GM19240 (cell line): ENCODE measurements at regions not wholly inside any gene's neighbourhood (a gene's known extent, or its start where the extent isn't known, plus 50 kb on each side); places are given as distances from the start of the nearest gene placed in this dataset.

ENCODE experiments used
- DNase-seq: peaks from one replicate; pipeline ENCODE4 v3.0.0; 2011; ENCODE audit warnings: low spot score; ENCODE audit not compliant: insufficient read length

DNA sequence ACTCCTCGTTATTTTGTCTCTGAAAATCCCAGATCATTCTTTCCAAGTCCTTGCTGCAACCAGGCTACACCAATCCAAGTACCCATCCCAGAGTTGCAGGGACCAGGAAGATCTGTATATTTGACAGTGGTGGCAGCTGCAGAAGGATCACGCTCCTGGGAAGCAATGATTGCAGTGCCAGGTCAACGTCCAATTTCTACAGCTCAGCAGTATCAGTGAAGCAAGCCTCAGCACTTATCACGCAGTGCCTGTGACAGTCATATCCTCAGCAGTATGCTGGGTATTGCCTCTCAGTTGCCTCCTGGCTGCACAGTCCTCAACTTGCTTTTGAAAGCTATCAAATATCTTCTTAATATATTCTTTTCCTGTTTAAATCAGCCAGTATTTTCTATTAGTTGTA lies 66.7 kb downstream of the BARHL2 start:
- DNase-seq, result no peak

DNA sequence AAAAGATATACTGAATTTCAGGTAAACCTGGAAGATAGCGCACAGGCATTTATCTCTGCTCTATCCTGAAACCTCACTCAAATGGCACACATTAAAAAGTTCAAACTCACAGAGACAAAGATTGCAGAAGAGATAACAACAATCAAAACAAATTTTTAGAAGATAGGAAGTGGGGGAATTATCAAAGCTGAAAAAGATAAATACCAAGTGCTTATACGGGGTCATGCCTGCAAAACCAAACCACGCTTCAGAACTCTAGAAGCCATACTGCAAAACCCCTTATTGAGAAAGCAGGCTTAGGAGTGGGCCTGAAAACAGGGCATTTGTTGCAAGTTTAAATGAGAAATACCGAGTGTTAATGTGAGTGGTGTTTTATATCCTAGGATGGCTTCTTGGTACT lies 76.8 kb downstream of the BARHL2 start:
- no peak for DNase-seq

DNA sequence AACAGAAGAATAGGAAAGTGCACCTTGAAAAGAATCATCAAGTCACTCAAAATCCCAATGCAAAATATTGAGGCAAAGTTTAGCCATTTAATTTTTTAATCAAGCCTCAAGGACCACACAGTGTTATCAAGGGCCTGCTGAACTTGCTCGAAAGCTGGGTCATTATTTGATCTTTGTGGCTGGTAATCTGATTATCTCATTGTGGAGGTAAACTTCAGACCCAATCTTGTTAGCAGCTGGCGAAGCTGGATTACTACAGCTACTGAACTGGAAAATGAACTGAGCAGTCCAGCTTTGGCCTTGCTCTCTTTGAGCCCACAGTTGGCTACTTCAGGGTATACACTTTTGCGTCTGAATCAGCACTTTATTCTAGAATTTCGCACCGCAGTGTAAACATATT lies 94.4 kb downstream of the BARHL2 start:
- no peak for DNase-seq

DNA sequence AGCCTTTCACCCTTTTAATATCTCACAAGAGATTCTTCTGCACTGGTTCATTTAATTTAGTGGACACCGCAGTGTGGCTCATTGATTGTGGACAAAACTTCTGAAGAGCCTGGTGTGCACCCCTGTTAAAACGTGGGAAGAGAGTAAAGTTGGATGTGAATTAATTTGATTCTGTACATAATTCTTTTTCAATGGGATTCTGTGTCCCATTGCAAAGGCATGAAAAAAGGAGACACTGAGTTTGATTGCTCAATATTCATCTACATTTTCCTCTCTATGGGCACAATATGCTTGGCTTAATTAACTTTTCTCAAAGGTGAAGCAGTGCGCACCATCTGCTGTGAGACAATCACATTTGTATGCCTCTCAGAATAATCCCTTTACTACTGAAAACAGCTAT lies 95.1 kb downstream of the BARHL2 start:
- no peak for DNase-seq

DNA sequence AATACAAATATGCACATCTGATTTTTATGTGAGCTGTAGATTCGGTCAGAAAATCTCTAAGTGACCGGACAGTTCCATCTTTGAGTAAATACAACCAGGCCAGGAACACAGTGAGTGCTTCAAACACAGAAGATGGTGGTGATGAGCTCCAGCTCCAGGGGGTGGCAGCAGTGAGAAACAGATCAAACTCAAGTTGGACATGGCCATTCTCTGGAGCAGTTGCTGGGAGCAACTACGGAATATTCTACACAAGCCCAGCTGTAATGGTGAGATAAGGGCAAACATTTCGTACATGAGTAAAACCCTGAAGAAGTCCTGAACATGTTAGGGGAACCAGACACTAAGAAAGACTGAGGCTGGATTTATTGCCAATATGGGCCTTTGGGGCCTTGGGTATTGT lies 100.7 kb downstream of the BARHL2 start:
- DNase-seq, result no peak

DNA sequence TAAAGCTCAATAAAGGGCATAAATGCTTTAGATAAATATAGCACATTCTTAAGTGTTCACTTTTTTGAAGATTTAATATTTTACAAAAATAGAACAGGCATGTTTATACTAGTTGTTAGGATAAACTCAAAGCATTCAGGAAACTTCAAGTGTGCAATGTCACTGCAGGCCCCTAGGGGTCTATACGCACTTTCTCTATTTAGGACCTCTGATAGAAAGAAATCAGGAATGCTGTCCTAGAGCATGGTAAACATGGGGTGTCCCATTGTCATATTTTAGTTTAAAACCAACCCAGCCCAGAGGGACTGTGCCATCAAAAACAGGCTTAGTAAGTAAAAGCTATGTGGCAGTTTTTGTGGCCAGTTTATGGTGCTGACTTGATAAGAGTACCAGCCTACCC lies 102.2 kb downstream of the BARHL2 start:
- DNase-seq, result no peak

DNA sequence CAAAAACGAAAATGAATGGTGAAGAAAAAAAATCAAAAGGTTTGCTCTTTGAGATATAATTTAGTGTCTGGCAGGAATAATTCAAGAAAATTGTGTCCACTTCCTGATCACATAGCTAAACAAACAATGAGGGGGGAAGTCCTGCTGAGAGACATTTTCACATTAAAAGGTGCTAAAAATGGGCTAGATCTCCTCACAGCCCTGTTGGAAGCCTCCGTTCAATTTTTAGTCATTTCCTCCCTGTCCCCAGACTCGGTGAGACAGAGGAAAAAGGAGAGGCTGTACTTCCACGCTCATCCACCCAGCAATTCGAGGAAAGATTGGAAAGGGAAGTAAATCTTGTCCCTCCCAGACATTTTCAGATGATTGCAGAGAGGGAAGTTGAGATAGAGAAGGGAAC lies 103.7 kb downstream of the BARHL2 start:
- DNase-seq, result no peak

DNA sequence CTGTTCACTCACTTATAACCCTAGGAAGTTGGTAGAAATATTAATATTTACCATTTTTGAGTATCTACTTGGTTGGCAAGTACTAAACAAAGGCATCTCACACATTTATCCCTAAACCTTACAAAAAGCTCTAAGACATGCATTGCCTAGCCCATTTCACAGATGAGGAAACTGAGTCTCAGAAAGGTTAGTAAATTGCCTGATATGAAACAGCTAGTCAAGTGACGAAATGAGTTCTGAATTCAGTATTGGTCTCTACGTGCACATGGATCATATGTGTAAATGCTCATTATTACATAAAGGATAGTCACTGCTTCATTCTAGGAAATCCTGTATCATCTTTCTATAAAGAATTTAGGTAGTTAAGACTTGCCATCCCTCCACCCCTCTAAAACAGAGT lies 105.1 kb downstream of the BARHL2 start:
- DNase-seq, result no peak

DNA sequence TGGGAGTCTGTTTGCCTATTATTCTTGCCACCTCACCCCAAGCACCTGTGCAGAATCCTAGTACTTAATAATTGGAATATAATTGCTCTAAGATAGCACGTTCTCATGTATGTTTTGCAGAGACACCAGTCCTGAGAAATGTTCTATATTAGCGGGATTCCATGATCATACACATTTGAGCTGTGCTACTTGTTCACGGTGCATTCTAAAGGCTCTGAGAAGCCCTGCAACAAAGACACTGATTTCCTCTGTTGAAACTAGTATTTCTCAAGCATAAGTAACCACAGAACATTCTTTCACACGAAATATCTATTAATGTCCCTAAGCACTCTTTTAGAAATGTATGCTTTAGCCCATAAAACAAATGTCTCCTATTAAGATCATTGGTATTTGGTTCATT lies 109.4 kb downstream of the BARHL2 start:
- DNase-seq, result no peak

DNA sequence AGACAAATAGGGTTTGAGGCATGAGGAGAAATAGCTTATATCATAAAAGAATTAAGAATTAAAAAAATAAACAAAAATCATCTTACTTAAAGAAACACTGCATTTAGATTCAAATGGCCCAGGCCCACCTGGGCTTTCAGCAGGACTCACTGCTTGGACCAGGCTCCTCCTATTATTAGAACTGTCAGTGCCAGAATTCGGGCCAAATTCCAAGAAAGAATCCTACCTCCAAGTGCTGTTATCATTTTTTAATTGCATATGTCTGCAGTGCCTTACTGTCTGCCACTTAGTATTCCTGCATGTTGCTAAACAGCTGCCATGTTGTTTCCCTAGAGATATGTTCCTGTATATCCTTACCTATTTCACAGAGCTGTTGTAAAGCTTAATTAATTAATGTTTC lies 112.0 kb downstream of the BARHL2 start:
- no peak for DNase-seq

DNA sequence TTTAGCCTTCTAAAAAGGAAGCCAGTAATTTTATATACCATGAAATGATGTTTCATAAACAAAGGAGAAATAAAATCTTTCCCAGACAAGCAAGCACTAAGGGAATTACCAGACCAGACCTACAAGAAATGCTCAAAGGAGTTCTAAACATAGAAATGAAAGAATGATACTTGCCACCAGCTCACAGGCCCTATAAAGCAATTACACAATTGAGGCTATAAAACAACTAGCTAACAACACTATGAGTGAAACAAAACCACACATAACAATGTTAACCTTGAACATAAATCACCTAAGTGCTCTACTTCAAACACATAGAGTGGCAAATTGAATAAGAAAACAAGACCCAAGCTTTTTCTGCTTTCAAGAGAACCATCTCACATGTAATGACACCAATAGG lies 123.8 kb downstream of the BARHL2 start:
- no peak for DNase-seq

DNA sequence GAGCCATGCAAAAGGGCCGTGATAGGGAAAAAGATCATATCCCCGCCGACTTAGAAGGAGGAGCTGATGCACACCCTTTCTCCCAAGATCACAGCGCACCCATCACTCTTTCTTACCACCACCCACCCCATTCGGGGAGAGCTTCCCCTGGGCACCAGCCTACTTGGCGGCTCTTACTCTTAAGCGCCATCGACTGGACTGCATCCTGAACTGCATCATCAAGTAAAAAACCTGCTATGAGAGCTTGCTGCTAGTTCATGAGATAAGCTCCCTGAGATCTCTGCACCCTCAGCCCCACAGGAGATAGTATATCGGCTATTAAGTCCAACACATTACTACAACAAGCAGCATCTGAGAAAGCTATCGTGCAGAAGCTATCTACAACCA lies 125.1 kb downstream of the BARHL2 start:
- no peak for DNase-seq

DNA sequence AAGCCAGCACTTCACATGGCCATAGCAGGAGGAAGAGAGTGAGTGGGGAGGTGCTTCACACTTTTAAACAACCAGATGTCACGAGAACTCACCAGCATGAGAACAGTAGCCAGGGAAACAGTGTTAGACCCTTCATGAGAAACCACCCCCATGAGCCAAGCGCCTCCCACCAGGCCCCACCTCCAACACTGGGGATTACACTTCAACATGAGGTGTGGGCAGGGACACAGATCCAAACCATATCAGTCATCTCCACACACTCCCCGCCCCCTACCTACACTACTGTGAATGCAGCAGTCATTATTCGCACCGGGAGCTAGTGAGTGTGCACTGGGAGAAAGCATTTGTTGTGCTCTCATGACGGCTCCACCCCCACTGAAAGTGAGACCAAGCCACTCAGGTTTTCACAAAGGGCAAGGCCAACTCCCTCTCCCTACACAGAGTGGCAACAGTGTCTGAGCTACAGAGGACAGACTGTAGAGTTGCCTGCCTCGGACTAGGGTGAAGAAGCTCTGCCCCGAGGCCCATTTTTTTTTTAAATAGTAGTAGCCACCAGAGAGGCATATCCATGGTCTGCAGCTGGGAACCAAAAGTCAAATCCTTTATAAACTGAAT lies 125.6 kb downstream of the BARHL2 start:
- no peak for DNase-seq

DNA sequence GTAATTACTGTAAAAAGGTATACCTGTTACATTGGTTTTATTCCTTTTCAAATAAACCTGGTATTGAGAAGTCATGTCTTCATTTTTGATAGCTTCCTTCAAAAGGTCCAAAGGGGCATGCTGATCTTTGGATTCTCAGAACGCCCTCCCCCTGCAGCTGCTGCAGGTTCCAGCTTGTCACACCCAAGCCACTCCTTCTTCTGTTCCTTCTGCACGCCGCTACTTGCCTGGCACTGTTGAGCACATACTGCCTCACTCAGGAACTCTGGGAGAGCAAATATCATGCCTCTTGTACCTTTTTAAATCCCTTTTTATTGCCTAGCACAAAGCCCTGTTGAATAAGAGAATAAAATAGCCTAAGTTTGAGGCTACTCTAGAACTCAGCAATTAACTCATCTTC lies 136.9 kb downstream of the BARHL2 start:
- no peak for DNase-seq

DNA sequence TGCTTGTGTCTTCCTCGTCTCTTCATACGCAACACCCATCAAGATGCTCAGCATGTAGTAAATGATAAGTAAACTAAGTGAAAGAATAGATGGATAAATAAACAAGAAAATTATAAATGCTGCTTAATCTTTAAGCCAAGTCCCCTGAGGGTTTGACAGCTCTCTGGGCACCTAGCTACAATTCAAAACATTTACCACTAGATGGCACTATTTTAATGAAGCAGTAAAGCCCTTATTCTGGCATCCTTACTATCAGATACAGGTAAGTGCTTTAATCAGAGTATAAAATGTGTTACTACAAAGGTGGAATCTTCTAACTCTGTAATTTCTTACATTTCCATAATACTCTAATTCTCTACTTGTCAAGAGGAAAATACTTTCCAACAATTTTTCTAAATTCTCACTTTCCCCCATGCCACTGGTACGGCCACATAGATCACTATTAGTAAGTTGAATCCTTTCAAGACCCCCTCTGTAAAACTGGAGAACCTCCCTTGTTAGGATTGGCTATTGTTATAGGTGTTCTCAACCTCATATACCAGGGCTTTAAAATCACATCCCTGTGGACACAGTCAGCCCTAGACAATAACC lies 137.8 kb downstream of the BARHL2 start:
- peak; percentile 8 for DNase-seq

DNA sequence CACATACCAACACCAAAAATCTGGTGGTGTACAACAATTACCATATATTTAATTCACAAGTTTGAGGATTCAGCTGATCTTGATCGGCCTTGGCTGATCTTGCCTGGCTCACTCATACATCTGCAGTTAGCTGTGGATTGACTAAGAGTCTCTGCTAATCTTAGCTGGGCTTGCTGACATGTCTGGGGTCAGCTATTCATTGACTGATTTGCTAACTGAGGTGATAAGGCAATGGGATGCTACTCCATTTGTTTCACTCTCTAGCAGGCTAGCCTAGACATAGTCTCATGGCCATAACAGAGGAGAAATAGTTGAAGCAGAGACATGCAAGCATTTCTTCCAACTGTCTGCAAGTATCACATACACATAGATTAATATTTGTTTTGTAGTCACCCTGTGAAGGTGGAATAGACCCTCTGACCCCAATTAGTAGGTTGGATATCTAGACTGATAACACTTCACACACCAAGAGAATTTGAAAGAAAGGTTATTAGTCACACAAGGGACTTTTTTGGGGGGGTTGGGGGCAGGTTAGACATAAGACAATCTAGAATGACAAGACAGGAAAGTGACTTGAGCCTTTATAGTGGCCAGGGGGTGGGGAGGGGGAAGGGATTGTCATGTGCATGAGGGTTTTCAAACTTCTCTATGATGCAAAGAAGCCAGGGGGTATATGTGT lies 142.3 kb downstream of the BARHL2 start:
- DNase-seq, result no peak

DNA sequence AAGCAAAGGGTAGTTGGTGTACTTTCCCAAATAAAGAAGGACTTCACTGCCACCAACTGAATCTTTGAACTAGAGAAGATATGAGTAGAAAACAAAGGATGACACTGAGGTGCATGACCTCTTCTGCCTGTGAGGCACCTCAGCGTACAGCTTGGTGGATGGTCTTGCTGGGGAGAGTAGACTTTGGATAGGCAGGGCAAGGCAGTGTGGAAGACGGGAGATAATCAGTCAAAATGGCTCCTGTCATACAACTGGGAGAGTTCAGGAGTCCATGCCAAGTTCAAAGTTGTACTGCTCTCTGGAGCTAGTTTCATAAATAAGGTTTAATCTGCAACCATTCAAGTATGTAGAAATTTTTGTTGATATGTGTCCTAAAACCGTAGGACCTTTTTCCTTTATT lies 143.4 kb downstream of the BARHL2 start:
- no peak for DNase-seq

DNA sequence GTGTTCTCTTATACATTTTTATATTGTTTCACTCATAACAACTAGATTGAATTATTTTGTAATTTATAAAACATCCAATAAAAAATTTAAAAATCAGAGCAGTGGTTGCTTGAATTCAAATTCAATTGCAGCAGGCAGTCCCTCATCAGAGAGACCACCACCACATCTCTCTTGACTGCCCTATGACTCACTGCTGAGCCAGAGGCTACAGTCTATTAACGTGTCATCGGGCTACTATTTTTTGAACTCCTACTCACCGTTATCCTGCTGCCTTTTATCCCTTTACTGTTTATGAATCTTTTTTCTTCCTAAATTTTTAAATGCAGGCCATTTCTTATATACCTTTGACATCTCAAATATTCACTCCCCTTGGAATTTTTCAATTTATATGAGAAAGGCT lies 144.7 kb downstream of the BARHL2 start:
- no peak for DNase-seq

DNA sequence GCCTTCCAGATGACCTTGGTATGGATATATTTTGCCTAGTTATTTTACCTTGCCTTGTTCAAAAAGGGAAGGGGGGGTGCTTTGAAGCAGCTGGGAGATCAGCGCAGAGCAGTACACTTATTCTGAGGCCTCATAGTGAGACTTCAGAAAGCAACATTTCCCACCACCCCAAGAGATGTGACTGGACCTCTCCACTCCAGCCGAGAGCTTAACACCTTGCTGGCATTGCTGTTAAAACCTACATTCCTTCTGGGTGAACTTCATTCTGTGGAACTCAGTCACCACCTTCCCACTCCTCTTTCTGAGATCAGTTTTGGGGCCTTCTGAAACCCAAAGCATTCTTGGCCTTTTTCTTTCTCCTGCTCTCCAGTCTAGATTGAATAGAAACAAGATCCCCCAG lies 148.7 kb downstream of the BARHL2 start:
- DNase-seq, result no peak

DNA sequence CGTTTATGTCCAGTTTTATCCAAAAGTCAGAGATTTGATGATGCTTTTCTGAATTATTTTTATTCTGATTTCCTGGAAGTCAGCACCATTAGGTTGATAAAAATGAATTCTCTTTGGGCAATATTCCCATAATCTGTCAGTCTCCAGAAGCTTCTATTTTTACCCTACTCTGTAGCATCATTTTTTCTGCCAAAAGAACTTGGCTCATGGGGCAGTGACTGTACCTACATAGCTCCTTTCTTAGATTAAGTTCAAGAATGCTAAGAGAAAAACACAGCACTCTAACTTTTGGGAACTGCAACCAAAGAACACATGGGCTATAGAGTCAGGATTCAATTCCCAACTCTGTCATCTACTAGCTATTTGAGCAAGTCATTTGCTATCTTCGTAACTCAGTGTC lies 152.9 kb downstream of the BARHL2 start:
- DNase-seq, result no peak

DNA sequence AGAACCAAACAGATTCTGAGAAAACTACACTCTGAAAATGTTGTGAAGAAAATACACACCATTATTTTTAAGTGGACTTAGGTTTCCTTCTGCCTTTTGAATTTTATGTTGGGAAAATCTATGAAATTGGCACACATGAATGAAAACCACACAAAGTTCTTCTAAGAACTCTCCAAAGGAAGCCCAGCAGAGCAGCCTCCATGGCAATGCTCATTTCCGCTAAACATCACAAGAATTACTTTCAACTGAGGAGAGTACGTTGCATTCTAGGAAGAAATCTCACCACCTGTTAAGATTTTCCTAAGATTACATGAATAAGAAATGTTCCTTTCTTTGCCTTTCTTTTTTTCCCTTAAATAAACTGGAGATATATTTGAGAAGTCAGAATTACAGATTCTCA lies 154.2 kb downstream of the BARHL2 start:
- no peak for DNase-seq

DNA sequence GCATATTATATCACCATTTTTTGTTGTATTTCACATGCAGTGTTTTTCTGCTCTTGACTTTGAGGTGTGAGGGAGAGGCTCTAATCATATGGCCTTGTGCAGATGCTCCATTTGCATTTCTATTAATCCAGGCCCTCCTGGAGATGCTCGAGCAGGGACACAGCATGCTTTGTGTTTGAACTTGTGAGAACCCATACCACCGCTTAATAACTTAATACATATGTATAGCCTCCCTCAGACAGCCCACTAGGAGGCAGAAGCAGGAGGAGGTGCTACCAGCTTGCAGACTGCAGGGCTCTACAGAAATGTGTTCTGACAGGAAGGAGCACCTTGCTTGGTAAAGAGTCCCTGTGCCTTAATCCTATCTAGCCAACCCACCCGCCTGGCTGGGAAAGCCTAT lies 155.2 kb downstream of the BARHL2 start:
- DNase-seq, result no peak

DNA sequence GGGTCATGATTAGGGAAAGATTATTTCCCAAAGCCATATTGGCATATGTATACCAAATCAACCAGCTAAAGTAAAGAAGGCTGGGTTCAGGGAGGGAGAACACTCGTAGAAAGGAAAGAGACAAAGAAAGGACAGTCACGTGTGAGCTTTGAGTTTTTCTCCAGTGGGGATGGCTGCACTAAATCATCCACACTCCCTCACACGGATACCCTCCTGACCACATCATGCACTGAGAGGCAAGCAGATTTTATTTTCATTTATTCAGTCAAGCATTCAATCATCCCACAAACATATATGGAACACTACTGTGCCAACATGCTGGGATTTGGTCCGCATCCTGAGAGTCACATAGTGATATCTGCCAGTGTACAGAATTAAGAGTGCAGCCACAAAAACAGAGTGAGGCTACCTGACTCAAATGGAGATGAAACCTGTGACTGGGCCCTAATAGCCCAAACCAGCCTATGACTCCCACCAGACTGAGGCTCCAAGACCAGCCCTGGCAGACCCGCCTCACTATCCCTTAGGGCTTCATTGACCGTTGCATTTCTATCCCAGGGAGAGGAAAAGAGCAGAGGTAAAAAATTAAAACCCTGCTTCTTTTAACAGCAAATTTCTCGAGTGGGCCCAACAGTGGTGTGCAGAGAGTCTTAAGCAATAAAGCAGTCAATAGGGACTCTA lies 155.9 kb downstream of the BARHL2 start:
- DNase-seq, result no peak
